ENCODE measurements at regions not wholly inside any gene's neighbourhood (a gene's known extent, or its start where the extent isn't known, plus 50 kb on each side); places are given as distances from the start of the nearest gene placed in this dataset.

DNA sequence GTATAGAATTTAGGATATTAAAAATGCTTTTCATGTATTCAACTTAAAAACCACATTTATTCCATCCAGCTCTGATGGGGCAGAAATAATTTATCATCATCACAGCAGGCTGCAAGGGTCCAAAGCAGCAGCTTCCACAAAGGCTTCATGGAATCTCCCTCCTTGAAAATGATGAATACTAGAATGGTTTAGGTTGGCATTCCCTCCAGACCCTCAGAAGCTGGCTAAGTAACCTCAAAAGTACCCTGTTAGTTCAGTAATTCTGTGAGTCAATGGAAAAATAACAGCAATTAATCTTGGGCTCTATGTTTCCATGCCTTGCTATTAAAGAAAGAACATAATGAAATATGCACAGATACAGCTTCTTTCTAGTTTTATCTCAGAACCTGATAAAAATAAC is 594.9 kb upstream of the DIPK2B start:
- TF ChIP-seq, protein P1, sequence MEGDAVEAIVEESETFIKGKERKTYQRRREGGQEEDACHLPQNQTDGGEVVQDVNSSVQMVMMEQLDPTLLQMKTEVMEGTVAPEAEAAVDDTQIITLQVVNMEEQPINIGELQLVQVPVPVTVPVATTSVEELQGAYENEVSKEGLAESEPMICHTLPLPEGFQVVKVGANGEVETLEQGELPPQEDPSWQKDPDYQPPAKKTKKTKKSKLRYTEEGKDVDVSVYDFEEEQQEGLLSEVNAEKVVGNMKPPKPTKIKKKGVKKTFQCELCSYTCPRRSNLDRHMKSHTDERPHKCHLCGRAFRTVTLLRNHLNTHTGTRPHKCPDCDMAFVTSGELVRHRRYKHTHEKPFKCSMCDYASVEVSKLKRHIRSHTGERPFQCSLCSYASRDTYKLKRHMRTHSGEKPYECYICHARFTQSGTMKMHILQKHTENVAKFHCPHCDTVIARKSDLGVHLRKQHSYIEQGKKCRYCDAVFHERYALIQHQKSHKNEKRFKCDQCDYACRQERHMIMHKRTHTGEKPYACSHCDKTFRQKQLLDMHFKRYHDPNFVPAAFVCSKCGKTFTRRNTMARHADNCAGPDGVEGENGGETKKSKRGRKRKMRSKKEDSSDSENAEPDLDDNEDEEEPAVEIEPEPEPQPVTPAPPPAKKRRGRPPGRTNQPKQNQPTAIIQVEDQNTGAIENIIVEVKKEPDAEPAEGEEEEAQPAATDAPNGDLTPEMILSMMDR (IDR thresholded peaks at IDR 0.05) = no peak
- TF ChIP-seq ZFX (IDR thresholded peaks at IDR 0.05; ENCODE audit: borderline replicate concordance) = no peak
- H3K27ac ChIP-seq = no peak overlapping the region

DNA sequence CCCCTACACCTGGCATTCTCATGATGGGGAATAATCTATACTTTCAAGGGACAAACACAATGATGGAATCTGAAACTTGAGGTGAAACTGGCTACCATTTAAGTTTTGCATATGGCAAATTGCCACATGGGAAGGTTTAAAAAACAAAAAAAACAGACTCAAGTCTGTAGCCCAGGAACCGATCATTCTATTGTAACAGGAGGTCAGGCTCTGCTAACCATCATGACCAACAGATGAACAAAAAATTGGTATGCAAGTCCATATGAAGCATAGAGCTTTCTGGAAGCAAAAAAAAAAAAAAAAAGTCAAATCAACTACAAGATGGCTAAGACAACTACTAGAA is 594.3 kb upstream of the DIPK2B start:
- TF ChIP-seq, protein P1 (IDR thresholded peaks at IDR 0.05) = no peak
- TF ChIP-seq ZFX (IDR thresholded peaks at IDR 0.05; ENCODE audit: borderline replicate concordance) = no peak

DNA sequence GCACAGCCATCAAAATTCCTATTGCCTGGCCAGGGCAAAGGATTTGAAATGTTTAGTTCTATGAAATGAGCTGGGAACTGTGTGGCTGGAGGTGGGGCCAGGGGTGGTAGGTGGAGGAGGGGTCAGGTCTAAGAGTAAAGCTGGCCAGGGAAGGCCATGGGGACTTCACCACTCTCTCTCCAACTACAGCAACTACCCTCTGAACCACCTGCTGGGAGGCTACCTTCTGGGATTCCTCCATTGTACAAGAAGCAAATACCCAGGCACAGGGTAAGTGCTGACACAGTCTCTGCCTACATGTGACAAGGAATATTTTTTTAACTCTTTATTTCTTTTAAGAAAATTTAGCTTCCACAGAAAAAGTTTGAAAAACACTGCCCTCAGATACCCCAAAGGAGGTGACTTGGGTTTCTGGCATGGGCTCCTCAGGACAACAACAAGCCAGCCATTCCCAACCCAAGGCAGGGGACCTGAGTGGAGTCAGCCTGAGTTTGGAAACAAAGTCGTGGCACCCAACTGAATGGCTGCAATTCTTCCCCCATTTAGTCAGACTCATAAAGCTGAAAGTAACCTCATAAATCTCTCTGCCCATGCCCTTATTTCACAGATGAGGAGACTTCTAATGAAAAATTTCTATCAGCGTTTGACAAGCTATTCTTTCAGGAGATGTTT is 593.8 kb upstream of the DIPK2B start:
- no peak overlapping the region for H3K27ac ChIP-seq
- TF ChIP-seq, protein P1 (IDR thresholded peaks at IDR 0.05) = no peak

More for the DNA sequence above, 594.3 kb upstream of the DIPK2B start:
- H3K27ac ChIP-seq = no peak overlapping the region

DNA sequence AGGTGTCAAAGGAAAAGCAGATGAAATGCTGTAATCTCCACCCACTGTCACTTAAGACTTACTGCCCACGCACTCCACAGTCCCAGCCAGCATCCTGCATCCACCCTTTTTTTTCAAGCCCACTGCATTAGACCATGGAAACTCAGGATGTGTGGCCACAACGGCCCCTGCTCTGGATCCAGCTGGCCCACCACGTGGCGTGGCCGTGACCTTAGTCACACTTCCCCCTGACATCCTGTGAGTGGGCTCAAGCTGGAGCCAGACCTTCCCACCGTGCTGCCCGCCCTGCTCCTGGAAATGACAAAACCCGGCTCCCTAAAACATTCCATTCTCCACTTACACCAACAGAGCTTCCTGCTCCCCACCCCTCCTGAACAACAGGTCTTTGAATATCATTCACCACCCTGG is 588.3 kb upstream of the DIPK2B start:
- TF ChIP-seq ZFX (IDR thresholded peaks at IDR 0.05; ENCODE audit: borderline replicate concordance) = no peak
- TF ChIP-seq, protein P1 (IDR thresholded peaks at IDR 0.05) = no peak
- no peak overlapping the region for H3K27ac ChIP-seq

DNA sequence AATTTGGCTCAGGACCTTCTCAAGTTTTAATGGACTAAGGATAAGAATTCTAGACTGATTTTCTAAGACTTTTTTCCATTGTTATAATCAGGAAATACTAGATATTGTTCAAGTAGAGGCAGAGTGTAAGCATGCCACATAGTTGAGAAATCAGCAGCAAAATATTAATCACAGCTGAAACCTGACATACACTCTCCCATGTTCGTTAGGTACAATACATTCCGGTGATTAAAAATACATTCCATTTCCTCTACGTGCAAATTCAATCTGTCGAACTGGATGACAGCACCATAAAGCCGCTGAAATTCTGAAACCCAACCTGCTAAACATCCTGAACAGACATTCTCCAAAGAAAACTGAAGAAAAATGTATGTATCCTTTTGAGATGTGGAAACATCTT is 587.6 kb upstream of the DIPK2B start:
- no peak overlapping the region for H3K27ac ChIP-seq
- TF ChIP-seq ZFX (IDR thresholded peaks at IDR 0.05; ENCODE audit: borderline replicate concordance) = no peak
- TF ChIP-seq, protein P1 (IDR thresholded peaks at IDR 0.05) = no peak

DNA sequence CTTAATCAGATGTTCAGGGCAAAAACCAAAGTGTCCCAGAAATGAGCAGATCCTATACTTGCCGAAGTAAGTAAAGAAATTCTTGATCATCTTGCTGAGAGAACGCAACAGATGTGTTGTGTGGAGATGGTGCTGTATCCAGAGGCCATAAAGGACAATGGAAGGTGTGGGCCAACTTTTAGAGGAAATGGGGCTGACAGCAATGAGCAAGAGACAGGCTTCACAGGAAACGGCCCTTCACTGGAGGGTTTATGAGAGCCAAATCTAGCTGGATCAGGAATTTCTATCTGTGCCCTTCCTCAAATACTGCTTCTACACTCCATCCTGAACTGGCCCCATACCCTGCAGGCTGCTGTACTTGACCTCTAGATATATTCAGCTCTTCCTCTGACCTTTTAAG is 583.9 kb upstream of the DIPK2B start:
- no peak for TF ChIP-seq ZFX (IDR thresholded peaks at IDR 0.05; ENCODE audit: borderline replicate concordance)
- TF ChIP-seq, protein P1 (IDR thresholded peaks at IDR 0.05) = no peak
- no peak overlapping the region for H3K27ac ChIP-seq

DNA sequence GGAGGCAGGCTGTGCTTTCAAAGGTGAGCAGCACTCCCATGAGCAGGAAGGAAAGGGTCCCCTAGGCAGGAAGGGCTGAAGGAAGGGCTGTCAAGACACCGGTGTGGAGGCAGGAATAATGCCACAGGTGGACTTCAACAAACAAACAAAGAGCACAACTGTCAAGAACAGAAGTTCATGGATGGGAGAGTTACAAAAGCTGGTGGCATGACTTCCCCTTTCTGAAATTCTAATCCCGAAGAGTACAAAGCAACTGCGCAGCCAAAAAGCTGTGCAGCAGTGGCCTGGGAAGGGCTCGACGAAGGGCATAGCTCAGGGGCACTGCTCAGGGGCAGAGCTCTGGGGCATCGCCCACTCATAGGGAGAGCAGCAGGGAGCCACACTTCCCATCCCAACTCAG is 582.3 kb upstream of the DIPK2B start:
- TF ChIP-seq ZFX (IDR thresholded peaks at IDR 0.05; ENCODE audit: borderline replicate concordance) = no peak
- TF ChIP-seq, protein P1 (IDR thresholded peaks at IDR 0.05) = no peak
- H3K27ac ChIP-seq = no peak overlapping the region
